ENCODE measurements at regions not wholly inside any gene's neighbourhood (a gene's known extent, or its start where the extent isn't known, plus 50 kb on each side); places are given as distances from the start of the nearest gene placed in this dataset.

DNA sequence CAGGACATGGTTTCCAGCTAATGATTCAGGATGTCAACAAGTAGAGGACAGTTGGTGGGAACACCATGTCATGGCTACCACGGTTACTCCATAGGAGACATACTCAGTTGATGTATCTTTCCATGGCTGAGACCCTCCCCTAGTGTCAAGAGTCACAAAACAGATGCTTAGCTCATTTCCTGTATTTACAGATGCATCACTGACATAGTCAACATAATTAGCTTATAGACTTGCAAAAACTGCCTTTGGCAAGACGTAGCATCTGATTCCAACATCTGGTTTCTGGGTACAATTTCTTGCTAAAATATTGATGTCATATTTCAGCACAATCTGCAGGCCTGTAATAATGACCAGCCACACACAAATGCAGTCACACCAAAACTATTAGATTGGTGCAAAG lies 550.3 kb downstream of the FAM181B start:
- TF ChIP-seq, protein P1, sequence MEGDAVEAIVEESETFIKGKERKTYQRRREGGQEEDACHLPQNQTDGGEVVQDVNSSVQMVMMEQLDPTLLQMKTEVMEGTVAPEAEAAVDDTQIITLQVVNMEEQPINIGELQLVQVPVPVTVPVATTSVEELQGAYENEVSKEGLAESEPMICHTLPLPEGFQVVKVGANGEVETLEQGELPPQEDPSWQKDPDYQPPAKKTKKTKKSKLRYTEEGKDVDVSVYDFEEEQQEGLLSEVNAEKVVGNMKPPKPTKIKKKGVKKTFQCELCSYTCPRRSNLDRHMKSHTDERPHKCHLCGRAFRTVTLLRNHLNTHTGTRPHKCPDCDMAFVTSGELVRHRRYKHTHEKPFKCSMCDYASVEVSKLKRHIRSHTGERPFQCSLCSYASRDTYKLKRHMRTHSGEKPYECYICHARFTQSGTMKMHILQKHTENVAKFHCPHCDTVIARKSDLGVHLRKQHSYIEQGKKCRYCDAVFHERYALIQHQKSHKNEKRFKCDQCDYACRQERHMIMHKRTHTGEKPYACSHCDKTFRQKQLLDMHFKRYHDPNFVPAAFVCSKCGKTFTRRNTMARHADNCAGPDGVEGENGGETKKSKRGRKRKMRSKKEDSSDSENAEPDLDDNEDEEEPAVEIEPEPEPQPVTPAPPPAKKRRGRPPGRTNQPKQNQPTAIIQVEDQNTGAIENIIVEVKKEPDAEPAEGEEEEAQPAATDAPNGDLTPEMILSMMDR (IDR thresholded peaks at IDR 0.05; ENCODE audit: extremely low read depth in 1 of 2, insufficient read depth in 1 of 2, low read depth in 1 of 2, low read length in 2 of 2) = no peak
- TF ChIP-seq EZH2 (IDR thresholded peaks at IDR 0.05; ENCODE audit: borderline replicate concordance, low read depth, low read length, severe bottlenecking) = no peak
- TF ChIP-seq FOS (IDR thresholded peaks at IDR 0.05; ENCODE audit: borderline replicate concordance, insufficient read depth, low read length) = no peak
- TF ChIP-seq, protein P2, sequence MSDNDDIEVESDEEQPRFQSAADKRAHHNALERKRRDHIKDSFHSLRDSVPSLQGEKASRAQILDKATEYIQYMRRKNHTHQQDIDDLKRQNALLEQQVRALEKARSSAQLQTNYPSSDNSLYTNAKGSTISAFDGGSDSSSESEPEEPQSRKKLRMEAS (IDR thresholded peaks at IDR 0.05; ENCODE audit: insufficient read depth, insufficient read length) = no peak
